ENCODE measurements at regions not wholly inside any gene's neighbourhood (a gene's known extent, or its start where the extent isn't known, plus 50 kb on each side); places are given as distances from the start of the nearest gene placed in this dataset.

GRCh38 chr2:4391013-4391412 is 687.6 kb downstream of the DCDC2C start:
- TF ChIP-seq CTCF (IDR thresholded peaks at IDR 0.05 in 2 of 3, conservative IDR thresholded peaks at IDR 0.05 in 1 of 3; ENCODE audit: control insufficient read depth in 2 of 3, extremely low read depth in 1 of 3, insufficient read depth in 1 of 3, low read depth in 3 of 3, low read length in 3 of 3): no peak
- TF ChIP-seq POLR2AphosphoS5 (IDR thresholded peaks at IDR 0.05; ENCODE audit: low read length): no peak
- TF ChIP-seq CHD2 (IDR thresholded peaks at IDR 0.05; ENCODE audit: borderline replicate concordance, low read depth, low read length): no peak
- TF ChIP-seq E2F4 (IDR thresholded peaks at IDR 0.05; ENCODE audit: low read depth, low read length): no peak
- TF ChIP-seq ZNF274 (IDR thresholded peaks at IDR 0.05; ENCODE audit: insufficient read depth, insufficient read length): no peak

All from GM12878 (cell line).